ENCODE measurements at regions not wholly inside any gene's neighbourhood (a gene's known extent, or its start where the extent isn't known, plus 50 kb on each side); places are given as distances from the start of the nearest gene placed in this dataset.

DNA sequence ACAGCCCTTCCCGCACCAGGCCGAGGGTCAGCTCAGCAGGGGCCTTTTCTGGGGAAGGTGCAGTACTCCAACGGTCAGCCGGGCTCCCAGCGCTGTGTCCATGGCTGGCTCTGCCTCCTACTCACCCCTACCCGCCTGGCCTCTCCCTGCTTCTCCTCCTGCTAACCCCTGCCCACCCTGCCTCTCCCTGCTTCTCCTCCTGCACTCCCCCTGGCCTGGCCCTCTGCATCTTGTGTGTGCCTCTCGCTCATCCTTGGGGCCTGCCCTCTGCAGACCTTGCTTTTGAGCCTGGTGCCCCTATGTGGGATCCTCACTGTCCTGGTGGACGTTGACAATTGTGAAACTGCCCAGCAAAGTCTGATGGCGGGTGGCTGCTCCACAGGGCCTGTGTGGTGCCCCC, 274.6 kb upstream of the IRX2 start:
- Histone ChIP-seq H3K36me3 (ENCODE audit: insufficient read depth in 1 of 2, low read depth in 1 of 2) (no peaks in the 10 kb centered on the region), H3K9me3 (no peaks in the 10 kb centered on the region), H3K27ac (no peak overlapping the region), H3K27me3 (ENCODE audit: insufficient read depth in 3 of 3, low read length in 2 of 3) (peaks cover 0 to 4% (median 0%) of the 10 kb centered on the region in 3 donors), H3K4me1 (no peaks in the 10 kb centered on the region), H3K4me3 (no peak overlapping the region)
- no peak for DNase-seq
- intact Hi-C loops (cut with DNase I): no loop called here
- no peak for ATAC-seq
- 46 to 55% (median 47%) methylated on average over 8 to 9 of the region's 9 CpGs for WGBS, 3 donors
- TF ChIP-seq, protein P1, sequence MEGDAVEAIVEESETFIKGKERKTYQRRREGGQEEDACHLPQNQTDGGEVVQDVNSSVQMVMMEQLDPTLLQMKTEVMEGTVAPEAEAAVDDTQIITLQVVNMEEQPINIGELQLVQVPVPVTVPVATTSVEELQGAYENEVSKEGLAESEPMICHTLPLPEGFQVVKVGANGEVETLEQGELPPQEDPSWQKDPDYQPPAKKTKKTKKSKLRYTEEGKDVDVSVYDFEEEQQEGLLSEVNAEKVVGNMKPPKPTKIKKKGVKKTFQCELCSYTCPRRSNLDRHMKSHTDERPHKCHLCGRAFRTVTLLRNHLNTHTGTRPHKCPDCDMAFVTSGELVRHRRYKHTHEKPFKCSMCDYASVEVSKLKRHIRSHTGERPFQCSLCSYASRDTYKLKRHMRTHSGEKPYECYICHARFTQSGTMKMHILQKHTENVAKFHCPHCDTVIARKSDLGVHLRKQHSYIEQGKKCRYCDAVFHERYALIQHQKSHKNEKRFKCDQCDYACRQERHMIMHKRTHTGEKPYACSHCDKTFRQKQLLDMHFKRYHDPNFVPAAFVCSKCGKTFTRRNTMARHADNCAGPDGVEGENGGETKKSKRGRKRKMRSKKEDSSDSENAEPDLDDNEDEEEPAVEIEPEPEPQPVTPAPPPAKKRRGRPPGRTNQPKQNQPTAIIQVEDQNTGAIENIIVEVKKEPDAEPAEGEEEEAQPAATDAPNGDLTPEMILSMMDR (IDR thresholded peaks at IDR 0.05): no peak

DNA sequence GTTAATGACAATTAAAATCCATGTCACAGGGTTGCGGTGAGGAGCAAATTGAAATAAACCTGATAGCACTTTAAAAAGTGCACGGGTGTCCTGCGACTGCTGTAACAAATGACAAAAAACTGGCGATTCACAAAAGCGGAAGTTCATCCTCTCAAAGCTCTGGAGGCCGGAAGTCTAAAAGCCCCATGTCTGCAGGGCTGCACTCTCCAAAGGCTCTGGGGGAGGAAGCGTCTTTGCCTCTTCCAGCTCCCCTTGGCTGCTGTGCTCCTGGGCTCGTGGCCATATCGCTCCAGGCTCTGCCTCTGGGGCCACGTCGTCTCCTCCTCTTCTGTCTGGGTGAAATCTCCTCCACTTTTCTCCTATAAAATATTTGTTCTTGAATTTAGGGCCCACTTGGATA, 273.9 kb upstream of the IRX2 start:
- TF ChIP-seq, protein P1 (IDR thresholded peaks at IDR 0.05): no peak
- no peak for ATAC-seq
- Histone ChIP-seq H3K27ac (no peak overlapping the region), H3K4me3 (no peak overlapping the region), H3K4me1 (no peaks in the 10 kb centered on the region), H3K36me3 (ENCODE audit: insufficient read depth in 1 of 2, low read depth in 1 of 2) (no peaks in the 10 kb centered on the region), H3K27me3 (ENCODE audit: insufficient read depth in 3 of 3, low read length in 2 of 3) (peaks cover 0 to 4% (median 0%) of the 10 kb centered on the region in 3 donors), H3K9me3 (no peaks in the 10 kb centered on the region)
- 48 to 56% (median 53%) methylated on average over 11 of the region's 11 CpGs for WGBS, 3 donors
- intact Hi-C loops (cut with DNase I): no loop called here
- DNase-seq: no peak

DNA sequence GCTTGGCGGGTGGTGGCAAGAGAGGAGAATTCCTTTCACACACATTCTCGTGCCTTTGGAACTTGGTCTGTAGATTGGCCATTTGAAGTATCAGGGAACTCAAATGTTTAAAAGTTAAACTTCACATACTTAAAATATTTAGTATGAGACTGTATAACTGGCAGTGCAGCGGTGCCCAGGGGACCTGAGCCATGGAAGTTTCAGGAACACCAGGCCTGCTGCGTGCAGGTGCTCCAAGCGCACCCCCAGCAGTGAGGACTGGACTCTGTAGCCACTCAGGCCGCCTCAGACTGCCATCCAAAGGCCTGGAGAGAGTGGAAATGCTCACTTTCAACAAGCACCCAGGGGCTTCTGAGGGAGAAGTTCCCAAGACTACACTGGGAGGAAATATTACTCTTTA, 273.5 kb upstream of the IRX2 start:
- H3K27ac ChIP-seq: no peak overlapping the region
- H3K9me3 ChIP-seq: no peaks in the 10 kb centered on the region
- no peak for DNase-seq
- no peaks in the 10 kb centered on the region for H3K36me3 ChIP-seq (ENCODE audit: insufficient read depth in 1 of 2, low read depth in 1 of 2)
- WGBS, 3 donors: 66 to 70% (median 67%) methylated on average over 6 of the region's 6 CpGs
- H3K4me3 ChIP-seq: no peak overlapping the region
- H3K4me1 ChIP-seq: no peaks in the 10 kb centered on the region
- peaks cover 0 to 4% (median 0%) of the 10 kb centered on the region in 3 donors for H3K27me3 ChIP-seq (ENCODE audit: insufficient read depth in 3 of 3, low read length in 2 of 3)
- TF ChIP-seq, protein P1 (IDR thresholded peaks at IDR 0.05): no peak
- intact Hi-C loops (cut with DNase I): no loop called here
- no peak for ATAC-seq

DNA sequence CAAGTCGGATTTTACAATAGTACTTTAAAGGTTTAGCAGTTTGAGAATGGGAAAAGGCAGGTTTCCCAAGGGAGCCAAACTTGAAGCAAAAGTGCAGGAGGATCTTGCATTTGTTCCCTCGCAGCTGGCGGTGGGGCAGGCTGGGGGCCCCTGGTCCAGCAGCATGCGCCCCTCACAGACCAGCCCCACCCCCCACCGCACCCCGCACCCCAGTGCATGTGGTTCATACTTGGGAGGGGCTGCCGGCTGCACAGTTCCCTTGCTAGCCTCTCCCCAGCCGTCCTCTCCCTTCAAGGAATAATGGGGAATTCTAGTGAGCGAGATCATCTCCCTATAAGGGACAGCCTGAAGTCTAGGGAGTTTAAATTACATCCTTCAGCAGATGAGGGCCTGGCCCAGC, 273.1 kb upstream of the IRX2 start:
- Histone ChIP-seq H3K9me3 (no peaks in the 10 kb centered on the region), H3K27me3 (ENCODE audit: insufficient read depth in 3 of 3, low read length in 2 of 3) (peaks cover 0 to 4% (median 0%) of the 10 kb centered on the region in 3 donors), H3K27ac (no peak overlapping the region), H3K4me1 (no peaks in the 10 kb centered on the region), H3K4me3 (no peak overlapping the region), H3K36me3 (ENCODE audit: insufficient read depth in 1 of 2, low read depth in 1 of 2) (no peaks in the 10 kb centered on the region)
- 36 to 43% (median 39%) methylated on average over 9 of the region's 9 CpGs for WGBS, 3 donors
- ATAC-seq (no peak), DNase-seq (no peak)
- intact Hi-C loops (cut with DNase I): no loop called here
- TF ChIP-seq, protein P1 (IDR thresholded peaks at IDR 0.05): no peak

GRCh38 chr5:3024126-3024525, 272.6 kb upstream of the IRX2 start:
- no peak overlapping the region for H3K27ac ChIP-seq
- ATAC-seq (no peak), DNase-seq (no peak)
- H3K4me3 ChIP-seq: no peak overlapping the region
- 52 to 56% (median 56%) methylated on average over 9 of the region's 9 CpGs for WGBS, 3 donors
- no peaks in the 10 kb centered on the region for H3K4me1 ChIP-seq
- no peaks in the 10 kb centered on the region for H3K36me3 ChIP-seq (ENCODE audit: insufficient read depth in 1 of 2, low read depth in 1 of 2)
- H3K27me3 ChIP-seq (ENCODE audit: insufficient read depth in 3 of 3, low read length in 2 of 3): peaks cover 0 to 4% (median 0%) of the 10 kb centered on the region in 3 donors
- no peaks in the 10 kb centered on the region for H3K9me3 ChIP-seq
- intact Hi-C loops (cut with DNase I): no loop called here
- TF ChIP-seq, protein P1 (IDR thresholded peaks at IDR 0.05): no peak

All from psoas muscle (tissue), 7 donors.